Fibroblast of mammary gland (primary cell): ENCODE measurements at regions not wholly inside any gene's neighbourhood (a gene's known extent, or its start where the extent isn't known, plus 50 kb on each side); places are given as distances from the start of the nearest gene placed in this dataset.
"Not testable (repeated sequence)": the region's sequence is repeated elsewhere in the genome, so short reads cannot be mapped to it uniquely, and the experiment has no call there.

Source experiments
- DNase-seq: peaks from one replicate; pipeline ENCODE4 v3.0.0-alpha.2; 2010; ENCODE audit warnings: low read depth
- H3K4me3 ChIP-seq: 2 replicates; pipeline ENCODE4 v1.5.1; 2011; ENCODE audit warnings: low read depth, mild to moderate bottlenecking, low read length, moderate library complexity; ENCODE audit not compliant: control insufficient read depth
- CTCF ChIP-seq: conservative IDR thresholded peaks from 2 replicates; pipeline ENCODE4 v1.5.1; 2011; ENCODE audit warnings: low read depth, low read length, inconsistent platforms; ENCODE audit not compliant: control insufficient read depth, insufficient read depth

DNA sequence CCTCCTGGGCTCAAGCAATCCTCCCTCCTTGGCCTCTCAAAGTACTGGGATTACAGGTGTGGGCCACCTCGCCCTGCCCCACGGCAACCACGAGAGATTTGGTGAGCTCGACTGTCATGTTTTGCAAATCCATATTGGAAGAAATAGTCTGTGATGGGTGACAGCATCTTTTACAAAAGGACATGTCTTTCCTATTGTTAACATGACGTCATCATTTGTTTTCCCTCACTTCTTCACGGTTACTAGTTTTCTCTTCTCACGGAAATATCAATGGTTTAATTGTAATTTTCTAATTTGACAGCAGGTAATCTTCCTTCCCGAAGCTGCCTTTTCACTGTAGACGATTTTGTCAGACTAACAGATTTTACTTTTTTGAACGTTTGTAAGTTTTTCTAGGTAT is 110.8 kb upstream of the GREM2 start:
- DNase-seq = no peak
- no peak for TF ChIP-seq CTCF
- no peak overlapping the region for H3K4me3 ChIP-seq

DNA sequence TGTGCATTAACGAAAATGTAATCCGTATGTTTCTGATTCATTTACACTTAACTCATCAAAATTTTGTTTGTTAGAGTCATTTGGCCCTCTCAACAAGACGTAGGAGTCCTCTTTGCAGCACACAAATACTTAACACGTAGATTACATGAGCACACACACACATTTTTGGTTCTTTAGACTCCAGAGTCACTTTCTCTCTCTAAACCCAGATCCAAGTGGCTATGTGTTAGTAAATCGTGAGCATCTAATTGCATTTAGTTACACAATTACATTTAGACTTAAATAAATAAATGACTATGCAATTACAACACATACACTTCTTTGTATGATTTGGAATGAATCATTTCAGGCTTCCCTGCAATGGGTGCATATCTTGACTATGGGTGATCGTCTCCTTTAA is 109.0 kb upstream of the GREM2 start:
- TF ChIP-seq CTCF = no peak
- peak; percentile 63 for DNase-seq

GRCh38 chr1:240719953-240720700 is 108.2 kb upstream of the GREM2 start:
- H3K4me3 ChIP-seq = no peak overlapping the region
- peak; percentile 96 for DNase-seq
- TF ChIP-seq CTCF = no peak

More for the DNA sequence above, 109.0 kb upstream of the GREM2 start:
- H3K4me3 ChIP-seq = no peak overlapping the region

DNA sequence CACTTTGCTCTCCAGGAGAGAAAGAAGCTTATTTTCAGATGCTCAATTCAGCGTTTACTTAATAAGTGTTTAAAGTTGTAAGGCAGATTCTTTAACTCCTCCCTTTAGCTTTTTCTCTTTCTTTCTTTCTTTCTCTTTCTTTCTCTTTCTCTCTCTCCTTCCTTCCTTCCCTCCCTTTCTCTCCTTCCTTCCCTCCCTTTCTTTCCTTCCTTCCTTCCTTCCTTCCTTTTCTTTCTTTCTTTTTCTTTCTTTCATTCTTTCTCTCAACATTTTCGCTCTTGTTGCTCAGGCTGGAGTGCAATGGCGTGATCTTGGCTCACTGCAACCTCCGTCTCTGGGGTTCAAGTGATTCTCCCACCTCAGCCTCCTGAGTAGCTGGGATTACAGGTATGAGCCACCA is 104.6 kb upstream of the GREM2 start:
- not testable (repeated sequence) for DNase-seq

DNA sequence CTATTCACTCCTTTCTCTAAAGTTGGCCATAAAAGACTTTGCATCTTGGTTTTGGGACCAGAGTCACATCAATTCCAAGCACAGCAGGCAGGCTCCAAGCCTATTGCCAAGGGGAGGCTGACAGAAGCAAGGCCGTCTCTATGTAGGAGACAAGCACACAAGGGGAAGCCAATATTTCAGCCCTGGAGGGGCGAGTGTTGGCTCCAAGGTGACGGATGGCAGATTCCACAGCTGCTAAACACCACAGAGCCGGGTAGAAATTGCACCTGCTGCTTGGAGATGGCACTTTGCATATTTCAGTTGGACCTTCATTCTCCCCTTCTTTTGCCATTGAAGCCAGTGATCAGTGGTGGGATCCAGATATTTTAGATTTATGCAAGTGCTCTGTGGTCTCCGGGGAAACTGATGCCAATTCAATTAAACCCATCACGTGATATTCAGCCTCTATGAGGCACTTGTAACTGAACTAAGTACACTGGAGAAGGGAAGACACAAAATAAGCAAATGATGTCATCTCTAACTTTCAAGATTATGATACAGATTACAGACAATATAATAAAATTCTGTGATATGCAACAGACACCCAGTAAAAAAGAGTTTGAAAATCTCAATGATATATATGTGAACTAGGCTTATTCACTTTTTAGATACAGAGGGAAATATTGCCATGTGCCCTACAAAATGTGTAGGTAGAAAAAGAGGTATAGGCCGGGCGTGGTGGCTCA is 102.8 kb upstream of the GREM2 start:
- no peak for DNase-seq
- H3K4me3 ChIP-seq = no peak overlapping the region
- TF ChIP-seq CTCF = no peak

More for the DNA sequence above, 104.6 kb upstream of the GREM2 start:
- H3K4me3 ChIP-seq = not testable (repeated sequence)

- H3K4me3 ChIP-seq = no peak overlapping the region
- no peak for TF ChIP-seq CTCF
- peak; percentile 26 for DNase-seq
Measured at GRCh38 chr1:240712014-240712731, 100.2 kb upstream of the GREM2 start.

DNA sequence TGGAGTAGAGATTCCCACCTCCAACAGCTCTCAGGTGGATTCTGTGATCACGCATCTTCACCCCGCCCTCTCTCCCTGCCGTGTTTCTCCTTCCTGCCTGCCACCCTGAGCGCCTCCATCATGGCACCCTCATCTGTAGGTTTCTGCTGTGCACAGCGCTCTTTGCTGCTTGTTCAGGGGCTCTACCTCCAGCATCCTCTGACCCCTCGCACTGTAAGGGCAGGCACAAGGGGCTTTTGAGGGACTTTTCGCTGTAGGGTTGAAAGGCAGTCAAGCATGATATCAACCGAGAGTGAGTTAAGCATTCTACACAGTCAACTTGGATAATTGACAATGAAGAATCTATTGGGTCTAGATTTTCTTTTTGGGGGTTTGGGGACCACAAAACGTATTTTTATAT is 99.1 kb upstream of the GREM2 start:
- H3K4me3 ChIP-seq = no peak overlapping the region
- TF ChIP-seq CTCF = no peak

More for the DNA sequence above, 99.1 kb upstream of the GREM2 start:
- DNase-seq = no peak
